MM.1S (cell line): ENCODE measurements at regions not wholly inside any gene's neighbourhood (a gene's known extent, or its start where the extent isn't known, plus 50 kb on each side); places are given as distances from the start of the nearest gene placed in this dataset.

ENCODE experiments used
- DNase-seq: peaks from one replicate; pipeline ENCODE4 v3.0.0-alpha.2; 2015
- H2AFZ ChIP-seq: fragments of 300-600 bp; sonication (generic); 2 replicates; pipeline ENCODE4 v1.6.0; 2016; ENCODE audit warnings: antibody characterized with exemption, low read length
- H3F3A ChIP-seq: fragments of 300-600 bp; sonication (generic); 2 replicates; pipeline ENCODE4 v1.6.1; 2016; ENCODE audit warnings: mild to moderate bottlenecking, antibody characterized with exemption, low read length, moderate library complexity, mixed read lengths; ENCODE audit not compliant: insufficient read depth
- H3K27ac ChIP-seq: fragments of 300-600 bp; sonication (generic); 2 replicates; pipeline ENCODE4 v1.5.1; 2016; ENCODE audit warnings: mild to moderate bottlenecking, low read length
- H3K27me3 ChIP-seq: fragments of 300-600 bp; sonication (generic); replicated peaks from 2 replicates; pipeline ENCODE4 v1.6.0; 2016; ENCODE audit warnings: low read length; ENCODE audit not compliant: insufficient read depth
- H3K36me3 ChIP-seq: fragments of 300-600 bp; sonication (generic); replicated peaks from 2 replicates; pipeline ENCODE4 v1.6.1; 2016; ENCODE audit warnings: mild to moderate bottlenecking, low read length, mixed read lengths; ENCODE audit not compliant: insufficient read depth
- H3K4me1 ChIP-seq: fragments of 300-600 bp; sonication (generic); 2 replicates; pipeline ENCODE4 v1.6.1; 2016; ENCODE audit warnings: low read length, mixed read lengths
- H3K4me2 ChIP-seq: fragments of 300-600 bp; sonication (generic); 2 replicates; pipeline ENCODE4 v1.6.0; 2016; ENCODE audit warnings: low read depth, low read length
- H3K4me3 ChIP-seq: fragments of 300-600 bp; sonication (generic); 2 replicates; pipeline ENCODE4 v1.5.1; 2016; ENCODE audit warnings: low read length, mixed read lengths
- H3K79me2 ChIP-seq: fragments of 300-600 bp; sonication (generic); 2 replicates; pipeline ENCODE4 v1.6.1; 2016; ENCODE audit warnings: mixed run types, low read length, mixed read lengths
- H3K9ac ChIP-seq: fragments of 300-600 bp; sonication (generic); 2 replicates; pipeline ENCODE4 v1.6.1; 2016; ENCODE audit warnings: low read length, mixed read lengths
- H3K9me2 ChIP-seq: fragments of 300-600 bp; sonication (generic); replicated peaks from 2 replicates; pipeline ENCODE4 v1.6.1; 2016; ENCODE audit warnings: mild to moderate bottlenecking, low read length, mixed read lengths; ENCODE audit not compliant: insufficient read depth
- H3K9me3 ChIP-seq: fragments of 300-600 bp; sonication (generic); replicated peaks from 2 replicates; pipeline ENCODE4 v1.6.1; 2016; ENCODE audit warnings: mild to moderate bottlenecking, low read length, mixed read lengths; ENCODE audit not compliant: insufficient read depth
- H4K20me1 ChIP-seq: fragments of 300-600 bp; sonication (generic); 2 replicates; pipeline ENCODE4 v1.6.1; 2016; ENCODE audit warnings: mild to moderate bottlenecking, low read length, moderate library complexity, mixed read lengths; ENCODE audit not compliant: insufficient read depth
- CTCF ChIP-seq: fragments of 300-600 bp; sonication (generic); IDR thresholded peaks from 2 replicates; pipeline ENCODE4 v1.5.1; 2016; ENCODE audit warnings: antibody characterized with exemption, low read length, mixed read lengths
- EZH2 ChIP-seq: fragments of 300-600 bp; sonication (generic); optimal IDR thresholded peaks from 2 replicates; pipeline ENCODE3; 2017; ENCODE audit warnings: low read depth, mild to moderate bottlenecking, antibody characterized with exemption, low read length, mixed read lengths
- EZH2phosphoT487 ChIP-seq: fragments of 300-600 bp; sonication (generic); IDR thresholded peaks from 2 replicates; pipeline ENCODE4 v1.6.1; 2018; ENCODE audit warnings: antibody characterized with exemption, low read length

- Histone ChIP-seq H2AFZ (no peak overlapping the region), H3K79me2 (no peaks in the 10 kb centered on the region), H3K4me2 (no peak overlapping the region), H3K27ac (no peak overlapping the region), H3K4me1 (no peaks in the 10 kb centered on the region), H3K4me3 (no peak overlapping the region), H3K9me2 (no peaks in the 10 kb centered on the region), H3F3A (no peaks in the 10 kb centered on the region), H4K20me1 (no peaks in the 10 kb centered on the region), H3K9me3 (no peaks in the 10 kb centered on the region), H3K9ac (no peak overlapping the region), H3K36me3 (no peaks in the 10 kb centered on the region), H3K27me3 (no peaks in the 10 kb centered on the region)
- DNase-seq, result no peak
- TF ChIP-seq CTCF (no peak), EZH2 (no peak), EZH2phosphoT487 (no peak)
Observed at GRCh38 chr1:38735651-38736161, 123.9 kb downstream of the RRAGC start.

GRCh38 chr1:38733761-38734160 lies 125.8 kb downstream of the RRAGC start:
- no peaks in the 10 kb centered on the region for H3K27me3 ChIP-seq
- no peaks in the 10 kb centered on the region for H3K36me3 ChIP-seq
- H2AFZ ChIP-seq, result no peak overlapping the region
- no peak overlapping the region for H3K27ac ChIP-seq
- H3F3A ChIP-seq, result no peaks in the 10 kb centered on the region
- TF ChIP-seq EZH2 (no peak), EZH2phosphoT487 (no peak), CTCF (no peak)
- H3K9me3 ChIP-seq, result no peaks in the 10 kb centered on the region
- H3K4me2 ChIP-seq, result no peak overlapping the region
- no peaks in the 10 kb centered on the region for H3K9me2 ChIP-seq
- no peak overlapping the region for H3K4me3 ChIP-seq
- no peaks in the 10 kb centered on the region for H4K20me1 ChIP-seq
- H3K79me2 ChIP-seq, result no peaks in the 10 kb centered on the region
- DNase-seq, result no peak
- no peak overlapping the region for H3K9ac ChIP-seq
- no peaks in the 10 kb centered on the region for H3K4me1 ChIP-seq

- DNase-seq, result no peak
- Histone ChIP-seq H3K79me2 (no peaks in the 10 kb centered on the region), H3K4me2 (no peak overlapping the region), H3K9me2 (no peaks in the 10 kb centered on the region), H3K4me1 (no peaks in the 10 kb centered on the region), H3K9me3 (no peaks in the 10 kb centered on the region), H2AFZ (no peak overlapping the region), H3F3A (no peaks in the 10 kb centered on the region), H3K4me3 (no peak overlapping the region), H3K27me3 (no peaks in the 10 kb centered on the region), H3K9ac (no peak overlapping the region), H3K27ac (no peak overlapping the region), H4K20me1 (no peaks in the 10 kb centered on the region), H3K36me3 (no peaks in the 10 kb centered on the region)
- TF ChIP-seq CTCF (no peak), EZH2phosphoT487 (no peak), EZH2 (no peak)
Observed at GRCh38 chr1:38730511-38731397, 128.8 kb downstream of the RRAGC start.
